CD1c-positive myeloid dendritic cell (primary cell): ENCODE measurements at regions not wholly inside any gene's neighbourhood (a gene's known extent, or its start where the extent isn't known, plus 50 kb on each side); places are given as distances from the start of the nearest gene placed in this dataset.

ENCODE experiments used
- DNase-seq: peaks from one replicate; pipeline ENCODE4 v3.0.0-alpha.2; 2016; ENCODE audit errors: extremely low spot score

DNA sequence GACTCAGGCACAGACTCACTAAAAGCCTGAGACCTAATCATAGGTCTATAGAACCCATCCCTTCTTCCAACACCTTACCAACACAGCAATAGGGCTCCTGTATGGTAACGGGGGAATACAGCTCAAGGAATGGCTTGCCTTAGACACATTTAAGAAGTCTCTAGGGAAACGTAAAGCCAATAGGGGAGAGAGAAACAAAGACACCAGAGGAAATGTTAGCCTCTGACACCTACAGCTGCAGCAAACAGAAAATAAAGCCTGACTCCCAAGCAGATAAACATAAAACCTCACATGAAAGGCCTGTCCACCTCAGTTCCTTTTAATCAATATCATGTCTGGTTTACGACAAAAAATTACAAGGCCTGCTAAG lies 51.1 kb upstream of the NCOA1 start:
- no peak for DNase-seq

DNA sequence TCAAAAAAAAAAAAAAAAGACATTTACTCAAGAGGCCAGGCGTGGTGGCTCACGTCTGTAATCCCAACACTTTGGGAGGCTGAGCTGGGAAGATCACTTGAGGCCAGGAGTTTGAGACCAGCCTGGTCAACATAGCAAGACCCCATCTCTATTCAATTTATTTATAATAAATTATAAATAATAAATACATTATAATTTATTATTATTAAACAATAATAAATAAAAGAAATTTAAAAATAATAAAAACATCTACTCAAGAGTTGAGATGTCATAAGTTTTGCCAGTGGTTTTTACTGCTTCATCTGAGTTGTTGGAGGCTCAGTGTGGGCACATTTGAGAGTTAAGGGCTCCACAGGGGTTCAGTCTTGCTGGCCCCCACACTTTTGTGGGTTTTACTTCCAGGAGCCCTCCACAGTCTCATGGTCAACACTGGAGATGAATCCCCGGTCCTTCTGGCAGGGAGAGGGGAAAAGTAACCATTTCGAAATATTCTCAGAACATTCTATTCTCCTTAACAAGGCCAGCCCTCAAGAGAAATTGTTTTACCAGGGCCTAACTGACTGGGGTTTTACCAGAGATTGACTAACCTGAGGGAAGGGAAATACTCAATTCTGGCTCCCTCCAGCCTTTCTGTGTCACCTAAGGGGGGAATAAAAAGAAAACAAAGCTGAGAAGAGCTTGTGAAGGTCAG lies 51.6 kb upstream of the NCOA1 start:
- no peak for DNase-seq

DNA sequence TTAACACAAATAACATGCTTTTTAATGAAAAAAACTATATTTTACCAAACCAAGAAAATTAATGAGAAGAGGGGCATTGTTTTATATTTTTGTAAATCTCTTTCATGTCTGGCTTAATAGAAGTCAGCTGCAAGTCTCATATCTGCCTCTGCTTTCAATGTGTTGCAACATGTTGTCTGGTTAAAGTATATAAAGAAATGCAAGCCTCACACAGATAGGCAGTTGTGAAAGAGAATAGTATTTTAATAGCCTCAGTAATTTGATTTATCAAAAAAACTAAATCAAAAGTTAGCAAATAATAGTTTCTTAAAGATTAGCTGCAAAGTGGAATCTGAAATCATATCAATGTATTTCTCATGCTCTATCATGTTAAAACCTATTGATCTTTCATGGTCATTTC lies 52.9 kb upstream of the NCOA1 start:
- DNase-seq, result no peak

DNA sequence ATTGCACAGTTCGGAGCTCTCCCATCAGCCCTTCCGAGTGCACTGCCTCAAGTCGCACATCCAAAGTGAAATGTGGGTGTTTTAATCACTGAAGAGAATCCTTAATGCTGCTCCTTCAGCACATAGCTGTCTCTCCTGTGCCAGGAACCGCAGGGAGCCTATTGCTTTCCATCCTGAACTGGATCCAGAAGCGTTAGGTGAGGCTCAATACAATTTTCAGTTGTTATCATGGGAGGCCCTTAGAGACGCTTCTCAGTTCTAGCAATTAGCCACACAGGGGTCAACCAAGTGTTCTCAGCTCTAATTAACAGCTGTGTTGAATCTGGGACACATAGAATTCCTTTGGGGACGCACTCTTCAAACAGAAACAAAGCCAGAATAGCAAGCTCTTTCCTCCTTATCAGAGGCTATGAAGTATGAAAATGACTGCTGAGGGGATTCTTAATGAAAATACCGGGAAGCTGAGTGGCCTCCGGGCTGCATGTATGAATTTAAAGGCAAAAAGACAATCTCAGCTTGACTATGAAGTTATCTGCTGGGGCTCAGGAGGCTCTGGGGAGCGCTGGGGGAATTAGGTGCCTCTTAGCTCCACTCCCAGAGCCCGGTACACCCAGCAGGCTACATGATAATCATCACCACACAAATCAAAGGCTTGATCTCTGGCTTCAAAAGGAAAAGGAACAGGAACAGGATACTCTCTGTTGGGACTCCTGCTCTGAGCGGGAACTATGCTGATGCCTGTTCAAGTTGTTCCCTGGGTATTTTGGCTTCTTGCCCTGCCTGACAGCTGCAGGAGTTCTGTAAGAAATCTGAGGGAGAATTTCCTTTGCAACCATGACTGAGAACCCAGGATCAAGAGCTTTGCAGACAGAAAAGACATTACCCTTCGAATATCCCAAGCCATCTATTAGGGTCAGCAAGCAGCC lies 55.4 kb upstream of the NCOA1 start:
- DNase-seq, result no peak

DNA sequence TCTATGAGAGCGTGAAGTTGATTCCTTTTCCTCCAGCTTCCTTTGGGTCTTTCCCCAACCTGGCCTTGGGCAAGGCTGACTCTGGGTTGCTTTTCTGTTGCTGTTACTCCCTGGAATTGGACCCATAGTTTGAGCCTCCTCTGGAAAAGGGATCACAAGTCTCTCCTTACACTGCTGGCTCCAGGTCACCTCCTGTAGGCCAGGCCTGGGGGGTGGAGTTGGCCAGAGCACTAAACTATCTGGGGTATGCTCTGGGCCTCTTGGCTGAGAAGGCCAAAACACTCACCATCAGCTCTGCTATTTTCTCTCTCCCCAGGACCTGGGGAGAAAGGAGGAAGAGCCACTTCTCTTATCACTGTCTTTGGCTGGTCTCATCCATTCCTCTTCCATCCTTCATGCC lies 56.5 kb upstream of the NCOA1 start:
- DNase-seq, result no peak

DNA sequence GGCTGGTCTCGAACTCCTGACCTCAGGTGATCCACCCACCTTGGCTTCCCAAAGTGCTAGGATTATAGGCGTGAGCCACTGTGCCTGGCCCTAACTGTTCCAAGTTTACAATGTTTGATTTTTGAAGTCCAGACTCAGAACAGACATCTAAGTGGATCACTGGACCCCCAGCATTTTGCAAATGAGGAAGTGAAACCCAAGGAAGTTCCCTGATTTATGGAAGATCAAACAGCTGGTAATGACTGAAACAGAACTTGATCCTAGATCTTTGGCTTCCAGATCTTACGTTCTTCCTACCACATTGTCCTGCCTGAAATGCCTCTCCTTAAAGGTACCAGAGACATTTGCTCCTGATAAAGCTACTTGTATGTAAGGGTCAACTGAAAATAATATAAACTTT lies 58.3 kb upstream of the NCOA1 start:
- peak; percentile 43 for DNase-seq

DNA sequence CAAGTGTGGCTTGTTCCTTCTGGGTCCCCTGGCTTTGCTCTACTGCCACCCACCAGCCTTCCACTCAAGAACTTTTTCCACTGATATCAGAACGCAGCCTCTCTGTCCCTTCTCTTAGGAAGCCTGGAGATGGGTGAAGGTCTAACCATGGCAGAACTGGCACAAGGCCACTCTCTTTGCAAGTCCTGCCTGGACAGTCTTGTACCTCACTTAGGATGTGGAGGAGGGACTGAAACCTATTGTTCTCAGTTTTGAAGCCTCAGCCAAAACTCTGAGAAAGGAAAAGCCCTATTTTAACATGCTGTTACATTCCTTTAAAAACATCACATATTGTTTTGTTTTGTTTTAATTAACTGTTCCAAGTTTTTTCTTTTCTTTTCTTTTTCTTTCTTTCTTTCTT lies 58.9 kb upstream of the NCOA1 start:
- no peak for DNase-seq

DNA sequence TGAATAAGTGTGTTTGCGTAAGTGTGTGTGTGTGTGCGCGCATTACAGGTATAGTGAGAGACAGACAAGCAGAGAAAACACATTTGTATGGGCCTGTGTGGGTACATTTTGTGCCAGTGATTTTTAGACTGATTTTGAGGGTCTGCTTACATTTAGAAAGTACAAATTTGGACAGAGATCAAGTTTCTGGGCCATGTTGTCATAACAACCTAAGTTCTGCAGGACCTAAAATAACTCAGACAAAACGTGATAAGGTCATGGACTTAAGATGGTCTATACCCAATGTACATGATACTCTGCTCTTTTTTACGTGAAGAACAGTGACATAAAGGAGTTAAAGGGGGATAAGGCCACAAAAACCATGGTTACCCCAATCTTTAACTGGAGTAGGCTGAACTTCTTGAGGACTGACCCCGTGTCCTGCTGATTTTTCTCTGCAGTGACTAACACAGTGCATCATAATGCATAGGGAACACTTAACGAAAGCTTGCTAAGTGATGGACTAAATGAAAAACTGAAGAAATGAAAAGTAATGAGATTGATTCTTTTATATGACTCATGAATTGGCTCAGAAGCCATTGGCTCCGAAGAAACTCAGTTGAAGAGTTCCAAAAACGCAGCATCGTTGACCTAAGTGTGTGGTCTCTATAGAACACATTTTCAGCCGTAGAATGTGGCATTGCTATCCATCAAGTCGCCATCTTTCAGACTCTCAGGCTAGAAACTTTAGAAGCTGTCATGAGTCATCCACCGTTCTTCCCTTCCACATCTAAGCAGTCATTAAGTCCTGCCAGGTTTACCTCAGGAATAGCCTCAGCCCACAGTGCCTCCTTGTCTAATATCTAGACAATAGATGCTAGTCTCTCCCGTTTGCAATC lies 61.6 kb upstream of the NCOA1 start:
- DNase-seq, result no peak

DNA sequence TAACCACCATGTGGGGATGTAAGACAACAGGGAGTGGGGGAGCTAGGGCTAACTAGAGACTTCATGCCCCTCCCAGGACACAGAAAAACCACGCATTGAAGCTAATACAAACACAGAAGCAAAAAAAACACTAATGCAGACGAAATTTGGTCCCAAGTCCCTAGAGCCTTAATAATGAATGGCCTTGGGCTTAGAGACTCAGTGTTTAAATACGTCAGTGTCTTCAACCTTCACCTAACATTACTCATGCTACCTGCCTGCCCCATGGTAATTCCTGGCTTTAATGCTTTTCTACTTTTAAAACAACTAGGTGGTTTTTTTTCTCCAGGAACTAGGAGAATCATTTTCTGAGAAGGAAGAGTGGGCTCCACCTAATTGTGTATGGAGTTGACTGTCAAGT lies 64.1 kb upstream of the ITSN2 start:
- no peak for DNase-seq

DNA sequence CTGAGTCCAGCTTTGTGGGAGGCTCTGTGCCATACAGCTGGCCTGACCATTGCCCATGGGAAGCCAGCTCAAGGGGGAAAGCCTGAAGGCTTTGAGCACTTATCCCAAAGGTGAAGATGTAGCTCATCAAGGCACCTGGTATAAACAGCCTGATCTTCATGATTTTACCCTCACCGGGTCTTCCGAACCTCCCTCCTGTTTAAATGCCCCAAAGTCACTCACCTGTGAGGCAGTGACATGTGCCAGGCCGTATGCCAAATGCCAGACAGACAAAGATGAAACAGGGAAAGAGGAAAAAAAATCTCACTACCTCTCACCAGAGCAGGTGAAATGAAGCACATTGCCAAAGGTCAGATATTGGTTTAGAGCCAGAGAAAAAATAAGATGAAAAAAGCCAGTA lies 62.8 kb upstream of the ITSN2 start:
- no peak for DNase-seq

DNA sequence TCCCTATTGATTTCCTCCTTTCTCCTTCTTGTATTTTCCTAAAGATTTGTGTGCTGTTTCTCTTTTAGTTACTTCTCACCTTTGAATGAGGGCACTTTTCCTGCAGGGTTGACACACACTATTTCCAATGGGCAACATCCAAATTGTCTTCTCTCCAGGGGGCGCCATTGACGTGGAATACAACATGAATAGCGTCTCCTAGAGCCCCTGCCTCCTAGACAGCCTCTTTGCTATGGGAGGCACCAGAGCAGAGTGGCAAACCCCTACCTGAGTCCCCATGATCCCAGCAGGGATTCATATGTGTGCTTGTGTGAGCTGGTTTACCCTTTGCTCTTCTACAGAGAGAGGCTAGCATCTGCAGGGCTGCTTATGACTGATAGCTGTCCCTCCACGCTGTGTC lies 61.3 kb upstream of the ITSN2 start:
- peak; percentile 67 for DNase-seq

DNA sequence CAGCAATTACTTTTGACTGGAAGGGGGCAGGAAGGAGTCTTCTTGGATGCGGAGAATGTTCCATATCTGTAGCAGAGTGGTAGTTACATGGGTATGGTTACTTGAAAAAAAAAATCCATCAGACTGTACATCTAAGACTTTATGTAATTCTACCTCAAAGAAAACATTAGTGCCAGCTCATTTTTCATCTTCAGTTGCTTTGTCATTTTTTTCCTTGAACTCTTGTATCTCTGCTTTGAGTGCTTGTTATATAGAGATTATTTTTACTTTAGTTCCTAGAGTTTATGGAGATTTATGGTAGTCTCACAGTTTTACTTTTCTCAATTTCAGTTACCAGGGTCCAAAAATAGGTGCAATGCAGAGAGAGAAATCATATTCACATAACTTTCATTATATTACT lies 60.0 kb upstream of the ITSN2 start:
- DNase-seq, result no peak

DNA sequence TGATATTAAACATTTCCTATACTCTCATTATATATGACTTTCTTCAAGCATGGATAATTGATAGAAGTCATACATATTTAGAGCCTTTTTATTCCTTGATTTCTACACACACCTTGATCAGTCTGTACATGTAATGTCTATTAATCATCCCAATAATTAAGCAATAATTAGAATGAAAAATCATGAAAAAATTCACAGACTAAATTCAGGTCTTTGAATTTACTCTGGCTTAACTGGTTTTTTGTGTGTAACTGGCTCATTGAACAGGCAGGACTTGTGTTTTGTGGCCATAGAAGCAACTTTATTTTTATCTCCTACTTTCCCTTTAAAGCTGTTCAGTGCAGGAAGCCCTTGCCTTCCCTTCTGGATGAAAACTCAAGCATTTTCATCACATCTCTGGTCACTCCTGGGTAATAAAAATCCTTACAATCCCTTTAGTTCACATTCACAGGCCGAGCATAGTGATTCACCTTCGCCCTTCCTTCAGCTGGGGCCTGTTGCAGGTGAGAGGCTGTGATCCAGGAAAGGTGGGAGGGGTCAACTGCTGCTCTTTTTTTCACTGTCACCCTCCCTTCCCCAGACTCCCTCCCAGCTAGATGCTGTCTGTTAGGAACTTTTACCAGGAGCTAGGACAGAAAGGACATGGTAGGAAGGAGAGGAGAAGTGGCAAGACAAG lies 58.0 kb upstream of the ITSN2 start:
- DNase-seq, result no peak

DNA sequence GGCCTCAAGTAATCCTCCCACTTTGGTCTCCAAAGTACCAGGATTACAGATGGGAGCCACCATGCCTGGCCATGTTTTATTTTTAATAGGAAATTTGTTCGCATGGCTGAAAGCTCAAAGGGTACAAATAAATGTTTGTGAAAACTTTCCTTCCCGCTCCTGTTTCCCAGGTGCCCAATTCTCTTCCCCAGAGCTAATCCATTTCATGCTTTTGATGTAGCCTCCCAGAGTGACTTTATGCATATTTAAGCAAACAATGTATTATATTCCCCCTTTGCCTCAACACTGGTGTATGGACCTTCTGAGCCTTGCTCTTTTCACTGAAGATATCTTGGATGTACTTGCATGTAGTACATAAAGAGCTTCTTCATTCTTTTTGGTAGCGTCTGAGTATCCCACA lies 52.5 kb upstream of the ITSN2 start:
- DNase-seq, result no peak

DNA sequence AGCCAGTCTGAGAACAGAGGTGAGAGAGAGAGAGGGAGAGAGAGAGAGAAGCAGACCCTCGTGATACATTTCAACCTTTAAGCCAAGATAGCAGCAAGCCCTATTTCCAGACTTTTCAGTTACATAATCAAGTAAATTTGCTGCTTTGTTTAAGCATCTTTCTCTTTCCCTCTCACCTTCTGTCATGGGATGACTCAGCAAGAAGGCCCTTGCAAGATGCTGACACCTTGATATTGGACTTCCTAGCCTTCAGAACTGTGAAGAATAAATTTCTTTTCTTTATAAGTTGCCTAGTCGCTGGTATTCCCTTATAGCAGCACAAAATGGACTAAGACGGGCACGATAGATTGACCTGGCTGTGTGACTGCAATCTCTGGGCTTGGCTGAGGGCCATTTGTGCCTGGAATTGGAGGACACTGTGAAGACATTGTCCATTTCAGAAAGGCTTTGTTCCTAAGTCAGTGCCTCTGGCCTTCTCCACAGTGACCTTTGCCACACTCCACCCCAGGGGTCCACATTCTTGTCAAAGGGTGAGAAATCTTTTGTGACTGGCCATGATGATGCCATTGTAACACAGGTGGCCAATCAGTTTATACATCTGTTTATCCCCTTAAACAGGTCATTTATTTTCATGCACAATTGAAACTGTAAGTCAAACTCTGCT lies 51.3 kb upstream of the ITSN2 start:
- no peak for DNase-seq

DNA sequence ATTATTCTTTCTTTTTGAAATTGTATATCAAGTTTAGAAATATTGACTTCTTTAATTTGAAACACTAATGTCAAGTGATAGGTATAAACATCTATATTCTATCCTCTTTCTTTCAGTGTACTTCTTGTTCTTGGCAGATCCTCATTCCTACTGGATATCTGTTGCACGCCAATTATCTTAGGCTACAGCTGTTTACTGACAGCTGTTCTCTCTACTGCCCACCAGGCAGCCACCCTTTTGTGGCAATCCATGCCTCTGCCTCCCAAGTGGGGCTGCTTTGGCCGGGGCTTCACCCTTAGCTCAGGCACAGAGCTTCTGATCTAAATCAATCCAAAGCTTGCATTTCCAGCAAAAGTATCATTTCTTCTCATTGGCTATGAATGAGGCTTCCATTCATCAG lies 50.6 kb upstream of the ITSN2 start:
- DNase-seq, result no peak

DNA sequence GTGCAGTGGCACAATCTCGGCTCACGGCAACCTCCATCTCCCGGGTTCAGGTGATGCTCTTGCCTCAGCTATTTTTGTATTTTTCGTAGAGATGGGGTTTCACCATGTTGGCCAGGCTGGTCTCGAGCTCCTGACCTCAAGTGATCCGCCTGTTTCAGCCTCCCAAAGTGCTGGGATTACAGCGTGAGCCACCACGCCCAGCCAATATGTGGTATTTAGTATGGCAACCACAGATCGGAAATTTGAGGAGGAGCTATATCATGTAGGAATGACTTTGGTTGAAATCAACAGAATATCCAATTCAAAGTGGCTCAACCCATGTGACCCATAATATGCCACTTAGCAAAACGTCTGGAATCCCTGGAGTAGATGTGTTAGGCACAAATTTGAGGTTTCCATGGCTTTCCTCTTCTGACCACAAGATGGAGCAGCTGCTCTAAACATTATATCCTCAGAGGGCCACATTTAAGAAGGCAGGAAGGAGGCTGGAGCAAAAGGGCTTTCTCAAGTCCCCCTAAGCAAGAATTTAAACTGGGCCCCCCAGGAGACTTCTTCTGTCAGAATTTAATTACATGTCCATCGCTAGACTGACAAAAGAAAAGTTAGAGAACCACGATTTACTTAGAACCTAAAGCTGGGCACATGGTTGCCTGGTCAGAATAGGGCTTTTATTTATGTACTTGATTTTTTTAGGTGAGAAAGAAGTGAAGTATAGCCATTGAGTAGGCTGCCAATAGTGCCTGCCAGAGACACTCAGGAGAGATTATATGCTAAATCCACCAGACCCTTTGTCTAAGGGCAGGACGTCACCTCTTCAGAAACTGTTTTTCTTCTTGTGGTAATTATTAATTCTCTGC lies 49.6 kb upstream of the ITSN2 start:
- peak; percentile 71 for DNase-seq
